Lung (tissue), 11 donors: ENCODE measurements at regions not wholly inside any gene's neighbourhood (a gene's known extent, or its start where the extent isn't known, plus 50 kb on each side); places are given as distances from the start of the nearest gene placed in this dataset.
A peak's percentile ranks its signal among the peaks of the same experiment; 100 is the strongest.
"Not testable (repeated sequence)": the region's sequence is repeated elsewhere in the genome, so short reads cannot be mapped to it uniquely, and the experiment has no call there.

Experiments used
- ATAC-seq: fragments of 200-7000 bp; cut with Tn5 transposase; one replicate; pipeline ENCODE4 v1.9.1; 2020; ENCODE audit warnings: moderate number of reproducible peaks; ENCODE audit not compliant: insufficient read depth, low FRiP score
- DNase-seq, 3 donors: peaks; one replicate each; pipeline ENCODE4 v3.0.0-alpha.2; 2013 to 2017
- H3K27ac ChIP-seq, 2 donors: one replicate each; pipeline ENCODE4 v1.5.1; 2013; ENCODE audit warnings: mild to moderate bottlenecking in 2 of 2, moderate library complexity in 2 of 2, control low read depth in 1 of 2, inconsistent platforms in 1 of 2, low read depth in 1 of 2, low read length in 1 of 2
- H3K27me3 ChIP-seq, 3 donors: one replicate each; pipeline ENCODE4 v1.5.1; 2013; ENCODE audit warnings: low read length in 2 of 3; ENCODE audit not compliant: control insufficient read depth in 3 of 3, insufficient read depth in 3 of 3
- H3K36me3 ChIP-seq, 4 donors: one replicate each; pipeline ENCODE4 v1.5.1; 2013; ENCODE audit warnings: low read length in 4 of 4, mild to moderate bottlenecking in 1 of 4, moderate library complexity in 1 of 4; ENCODE audit not compliant: control insufficient read depth in 4 of 4, insufficient read depth in 4 of 4
- H3K4me1 ChIP-seq, 5 donors: one replicate each; pipeline ENCODE4 v1.5.1; 2013; ENCODE audit warnings: low read length in 5 of 5, mild to moderate bottlenecking in 2 of 5, moderate library complexity in 1 of 5; ENCODE audit not compliant: control insufficient read depth in 5 of 5, insufficient read depth in 5 of 5
- H3K4me3 ChIP-seq: one replicate; pipeline ENCODE4 v1.5.1; 2013; ENCODE audit warnings: mild to moderate bottlenecking, control low read depth, moderate library complexity
- H3K9ac ChIP-seq, 2 donors: one replicate each; pipeline ENCODE4 v1.5.1; 2013; ENCODE audit warnings: low read length in 2 of 2, control low read depth in 1 of 2; ENCODE audit not compliant: insufficient read depth in 1 of 2
- H3K9me3 ChIP-seq, 4 donors: one replicate each; pipeline ENCODE4 v1.5.1; 2013; ENCODE audit warnings: low read length in 3 of 4, mild to moderate bottlenecking in 1 of 4, moderate library complexity in 1 of 4; ENCODE audit not compliant: control insufficient read depth in 4 of 4, insufficient read depth in 3 of 4
- WGBS, 2 donors: extraction: QIAGEN DNeasy Blood & Tissue Kit; methylation state at CpG; one replicate each; pipeline ENCODE4 v1.1.7; 2013; 5-methylcytosine and 5-hydroxymethylcytosine counted together
- TF ChIP-seq, protein P1 (sequence below): IDR thresholded peaks from 2 replicates; pipeline ENCODE4 v1.5.1; 2012; ENCODE audit warnings: mild to moderate bottlenecking; ENCODE audit errors: control extremely low read depth, extremely low read depth
- donor health status: control.
- donor health status: control.
- donor health status: Bipolar disorder and iron deficiency.
- donor health status: healthy.
- donor health status: DM: yes; HTN: yes; CAD: no.

DNA sequence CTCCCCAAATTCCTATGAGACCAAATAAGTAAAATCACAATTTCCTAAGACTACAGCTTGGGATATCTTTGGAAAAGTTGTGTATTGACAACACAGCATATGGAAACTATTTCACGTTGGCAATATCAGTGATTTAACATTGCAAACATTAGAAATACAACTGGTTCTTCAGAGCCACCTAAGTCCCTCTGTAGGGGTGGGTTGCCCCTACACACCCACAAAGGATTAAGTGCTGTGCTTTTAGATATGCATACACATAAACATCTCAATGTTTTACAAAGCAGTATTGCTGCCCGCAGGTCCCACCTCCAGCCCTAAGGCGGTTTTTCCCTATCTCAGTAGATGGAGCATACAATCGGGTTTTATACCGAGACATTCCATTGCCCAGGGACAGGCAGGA lies 66.0 kb upstream of the DEFB108B start:
- not testable (repeated sequence) for H3K36me3 ChIP-seq, H3K27me3 ChIP-seq, H3K4me3 ChIP-seq, DNase-seq, H3K27ac ChIP-seq, H3K9me3 ChIP-seq, H3K9ac ChIP-seq, ATAC-seq
- WGBS, 2 donors = 35 to 53% methylated on average over 2 of the region's 5 CpGs
- peaks cover 0 to 15% (median 0%) of the 10 kb centered on the region in 5 donors for H3K4me1 ChIP-seq

DNA sequence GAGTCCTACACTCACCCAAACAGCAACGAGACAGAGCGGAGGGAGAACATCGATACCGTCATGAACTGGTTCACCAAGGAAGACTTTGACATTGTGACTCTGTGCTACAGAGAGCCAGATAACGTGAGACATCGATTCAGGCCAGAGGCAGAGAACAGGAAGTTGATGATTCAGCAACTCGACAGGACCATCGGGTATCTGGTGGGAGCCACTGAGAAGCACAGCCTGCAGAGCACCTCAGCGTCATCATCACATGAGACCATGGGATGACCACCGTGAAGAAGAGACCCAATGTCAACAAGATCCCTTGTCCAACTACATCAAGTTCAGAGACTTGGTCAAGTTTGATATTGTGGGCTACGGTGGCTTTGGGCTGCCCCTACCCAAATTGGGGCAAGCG lies 60.8 kb upstream of the DEFB108B start:
- H3K4me3 ChIP-seq, H3K4me1 ChIP-seq, H3K27ac ChIP-seq, ATAC-seq, DNase-seq, H3K9me3 ChIP-seq, H3K9ac ChIP-seq, H3K27me3 ChIP-seq, H3K36me3 ChIP-seq: not testable (repeated sequence)
- 70 to 81% methylated on average over 11 to 12 of the region's 12 CpGs for WGBS, 2 donors

DNA sequence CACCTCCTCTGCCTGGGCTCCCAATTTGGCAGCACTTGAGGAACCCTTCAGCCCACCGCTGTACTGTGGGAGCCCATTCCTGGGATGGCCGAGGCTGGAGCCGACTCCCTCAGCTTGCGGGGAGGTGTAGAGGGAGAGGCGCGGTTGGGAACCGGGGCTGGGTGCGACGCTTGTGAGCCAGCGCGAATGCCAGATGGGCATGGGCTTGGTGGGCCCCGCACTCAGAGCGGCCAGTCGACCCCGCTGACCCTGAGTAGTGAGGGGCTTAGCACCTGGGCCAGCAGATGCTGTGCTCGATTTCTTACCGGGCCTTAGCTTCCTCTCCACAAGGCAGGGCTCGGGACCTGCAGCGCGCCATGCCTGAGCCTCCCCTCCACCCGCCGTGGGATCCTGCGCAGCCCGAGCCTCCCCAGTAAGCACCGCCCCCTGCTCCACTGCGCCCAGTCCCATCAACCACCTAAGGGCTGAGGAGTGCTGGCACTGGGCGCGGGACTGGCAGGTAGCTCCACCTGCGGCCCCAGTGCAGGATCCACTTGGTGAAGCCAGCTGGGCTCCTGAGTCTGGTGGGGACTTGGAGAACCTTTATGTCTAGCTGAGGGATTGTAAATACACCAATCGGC lies 58.3 kb upstream of the DEFB108B start:
- WGBS, 2 donors = 95 to 96% methylated on average over 30 of the region's 30 CpGs
- no peak overlapping the region for H3K9ac ChIP-seq
- H3K36me3 ChIP-seq = no peaks in the 10 kb centered on the region
- H3K9me3 ChIP-seq = no peaks in the 10 kb centered on the region
- TF ChIP-seq, protein P1, sequence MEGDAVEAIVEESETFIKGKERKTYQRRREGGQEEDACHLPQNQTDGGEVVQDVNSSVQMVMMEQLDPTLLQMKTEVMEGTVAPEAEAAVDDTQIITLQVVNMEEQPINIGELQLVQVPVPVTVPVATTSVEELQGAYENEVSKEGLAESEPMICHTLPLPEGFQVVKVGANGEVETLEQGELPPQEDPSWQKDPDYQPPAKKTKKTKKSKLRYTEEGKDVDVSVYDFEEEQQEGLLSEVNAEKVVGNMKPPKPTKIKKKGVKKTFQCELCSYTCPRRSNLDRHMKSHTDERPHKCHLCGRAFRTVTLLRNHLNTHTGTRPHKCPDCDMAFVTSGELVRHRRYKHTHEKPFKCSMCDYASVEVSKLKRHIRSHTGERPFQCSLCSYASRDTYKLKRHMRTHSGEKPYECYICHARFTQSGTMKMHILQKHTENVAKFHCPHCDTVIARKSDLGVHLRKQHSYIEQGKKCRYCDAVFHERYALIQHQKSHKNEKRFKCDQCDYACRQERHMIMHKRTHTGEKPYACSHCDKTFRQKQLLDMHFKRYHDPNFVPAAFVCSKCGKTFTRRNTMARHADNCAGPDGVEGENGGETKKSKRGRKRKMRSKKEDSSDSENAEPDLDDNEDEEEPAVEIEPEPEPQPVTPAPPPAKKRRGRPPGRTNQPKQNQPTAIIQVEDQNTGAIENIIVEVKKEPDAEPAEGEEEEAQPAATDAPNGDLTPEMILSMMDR = no peak
- no peaks in the 10 kb centered on the region for H3K27me3 ChIP-seq
- H3K27ac ChIP-seq = no peak overlapping the region
- no peak overlapping the region for H3K4me3 ChIP-seq
- DNase-seq (no peak), ATAC-seq (no peak)
- H3K4me1 ChIP-seq = no peaks in the 10 kb centered on the region

DNA sequence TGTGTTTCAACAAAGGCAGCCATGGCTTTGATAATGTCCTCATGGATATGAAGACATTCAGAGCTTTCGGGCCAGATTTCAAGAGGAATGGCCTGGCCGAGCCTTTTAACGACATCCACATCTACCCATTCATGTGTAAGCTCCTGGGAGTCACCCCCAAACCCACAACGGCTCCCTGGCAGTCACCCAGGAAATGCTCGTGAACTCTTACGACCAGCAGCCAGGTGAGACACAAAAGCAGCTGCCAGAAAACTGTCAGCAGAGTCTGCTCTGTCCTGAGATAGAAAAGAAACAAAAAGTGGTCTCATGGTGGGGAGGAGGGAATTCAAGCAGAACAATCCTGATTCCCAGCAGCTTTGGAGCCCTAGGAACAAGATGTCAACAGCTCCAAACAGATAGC lies 52.9 kb upstream of the DEFB108B start:
- H3K36me3 ChIP-seq, ATAC-seq, H3K4me3 ChIP-seq, H3K9me3 ChIP-seq, H3K4me1 ChIP-seq, H3K9ac ChIP-seq, H3K27me3 ChIP-seq, DNase-seq, H3K27ac ChIP-seq: not testable (repeated sequence)
- whole genome bisulfite sequencing, 2 donors = 48% methylated on average over 6 of the region's 6 CpGs

DNA sequence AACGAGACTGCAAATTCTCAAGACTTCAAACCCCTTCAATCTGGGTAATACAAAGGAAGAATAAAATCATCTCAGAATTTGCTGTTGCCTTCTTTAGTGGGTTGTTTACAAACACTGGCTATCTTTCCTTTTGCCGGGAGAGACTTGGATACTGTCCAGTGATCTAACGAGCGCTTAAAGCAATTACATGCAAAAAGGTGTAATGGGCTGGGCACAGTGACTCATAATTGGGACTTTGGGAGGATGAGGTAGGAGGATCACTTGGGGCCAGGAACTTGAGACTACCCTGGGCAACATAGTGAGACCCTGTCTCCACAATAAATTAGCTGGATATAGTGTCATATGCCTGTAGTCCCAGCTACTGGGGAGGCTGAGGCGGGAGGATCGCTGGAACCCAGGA lies 52.2 kb upstream of the DEFB108B start:
- not testable (repeated sequence) for H3K4me1 ChIP-seq, H3K36me3 ChIP-seq, ATAC-seq, H3K4me3 ChIP-seq, H3K27me3 ChIP-seq, H3K9me3 ChIP-seq, H3K27ac ChIP-seq, H3K9ac ChIP-seq
- DNase-seq = peak in 1 of 3 donors; percentile 37
- WGBS, 2 donors = 47 to 66% methylated on average over 6 of the region's 6 CpGs

DNA sequence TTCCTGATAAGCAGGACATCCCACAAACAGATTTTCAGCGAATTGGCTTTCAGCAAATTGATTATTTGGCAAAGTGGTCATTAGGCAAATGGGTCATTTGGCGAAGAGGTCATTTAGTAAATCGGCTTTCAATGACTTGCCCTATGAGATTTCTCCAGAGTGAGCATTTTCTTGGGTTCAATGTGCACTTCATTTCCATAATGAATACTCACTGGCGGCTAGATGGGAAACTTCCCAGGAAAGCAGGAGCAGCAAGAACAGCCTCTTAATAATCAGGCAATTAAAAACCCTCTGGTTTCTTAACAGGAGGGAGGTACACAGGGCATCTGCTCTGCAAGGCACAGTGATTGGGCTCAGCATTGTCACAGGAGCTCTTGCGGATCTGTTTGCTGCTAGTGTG lies 51.5 kb upstream of the DEFB108B start:
- WGBS, 2 donors = 77 to 90% methylated on average over 5 of the region's 5 CpGs
- not testable (repeated sequence) for H3K9me3 ChIP-seq, DNase-seq, H3K27me3 ChIP-seq, H3K27ac ChIP-seq, H3K9ac ChIP-seq, H3K4me3 ChIP-seq, H3K36me3 ChIP-seq, H3K4me1 ChIP-seq, ATAC-seq

DNA sequence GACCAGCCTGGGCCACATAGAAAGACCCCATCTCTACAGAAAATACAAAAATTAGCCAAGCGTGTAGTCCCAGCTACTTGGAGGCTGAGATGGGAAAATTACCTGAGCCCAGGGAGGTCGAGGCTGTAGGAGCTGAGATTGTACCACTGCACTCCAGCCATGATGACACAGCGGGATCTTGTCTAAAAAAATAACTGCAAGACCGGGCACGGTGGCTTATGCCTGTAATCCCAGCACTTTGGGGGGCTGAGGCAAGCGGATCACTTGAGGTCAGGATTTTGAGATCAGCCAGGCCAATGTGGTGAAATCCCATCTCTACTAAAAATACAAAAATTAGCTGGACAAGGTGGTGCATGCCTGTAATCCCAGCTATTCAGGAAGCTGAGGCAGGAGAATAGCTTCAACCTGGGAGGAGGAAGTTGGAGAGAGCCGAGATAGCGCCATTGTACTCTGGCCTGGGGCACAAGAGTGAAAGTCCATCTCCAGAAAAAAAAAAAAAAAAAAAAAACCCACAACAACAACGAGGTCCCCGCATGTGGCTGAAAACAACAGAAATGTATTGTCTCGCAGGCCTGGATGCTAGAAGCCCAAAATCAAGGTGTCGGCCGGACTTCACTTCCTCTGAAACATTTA lies 50.7 kb upstream of the DEFB108B start:
- not testable (repeated sequence) for DNase-seq, H3K27me3 ChIP-seq
- 85 to 90% methylated on average over 13 of the region's 13 CpGs for WGBS, 2 donors

More for the DNA sequence above, 50.7 kb upstream of the DEFB108B start:
- not testable (repeated sequence) for H3K27ac ChIP-seq, H3K9me3 ChIP-seq, H3K9ac ChIP-seq, H3K36me3 ChIP-seq, H3K4me3 ChIP-seq, ATAC-seq, H3K4me1 ChIP-seq
